IPS-11a (cell line): ENCODE measurements at regions not wholly inside any gene's neighbourhood (a gene's known extent, or its start where the extent isn't known, plus 50 kb on each side); places are given as distances from the start of the nearest gene placed in this dataset.

Source experiments
- H3K4me3 ChIP-seq: one replicate; pipeline ENCODE4 v1.5.1; 2013; ENCODE audit warnings: low read depth, low read length, control low read depth

- H3K4me3 ChIP-seq, result no peak overlapping the region
Observed at GRCh38 chr12:59927032-59927431, 331.2 kb downstream of the SLC16A7 start.

- no peak overlapping the region for H3K4me3 ChIP-seq
Observed at GRCh38 chr12:59928416-59928815, 332.6 kb downstream of the SLC16A7 start.

GRCh38 chr12:59929110-59929509 lies 333.3 kb downstream of the SLC16A7 start:
- no peak overlapping the region for H3K4me3 ChIP-seq

GRCh38 chr12:59934486-59934885 lies 338.7 kb downstream of the SLC16A7 start:
- no peak overlapping the region for H3K4me3 ChIP-seq

- H3K4me3 ChIP-seq, result no peak overlapping the region
Observed at GRCh38 chr12:59936534-59936933, 340.7 kb downstream of the SLC16A7 start.

- H3K4me3 ChIP-seq, result no peak overlapping the region
Observed at GRCh38 chr12:59937148-59937547, 341.3 kb downstream of the SLC16A7 start.

GRCh38 chr12:59938190-59938962 lies 342.5 kb downstream of the SLC16A7 start:
- no peak overlapping the region for H3K4me3 ChIP-seq

- no peak overlapping the region for H3K4me3 ChIP-seq
Observed at GRCh38 chr12:59940631-59941342, 345.0 kb downstream of the SLC16A7 start.

GRCh38 chr12:59941461-59941860 lies 345.6 kb downstream of the SLC16A7 start:
- no peak overlapping the region for H3K4me3 ChIP-seq

- no peak overlapping the region for H3K4me3 ChIP-seq
Observed at GRCh38 chr12:59944177-59944576, 348.3 kb downstream of the SLC16A7 start.

GRCh38 chr12:59946635-59947034 lies 350.8 kb downstream of the SLC16A7 start:
- H3K4me3 ChIP-seq, result no peak overlapping the region

GRCh38 chr12:59963546-59963945 lies 367.7 kb downstream of the SLC16A7 start:
- no peak overlapping the region for H3K4me3 ChIP-seq

GRCh38 chr12:59972905-59973304 lies 377.1 kb downstream of the SLC16A7 start:
- no peak overlapping the region for H3K4me3 ChIP-seq

- no peak overlapping the region for H3K4me3 ChIP-seq
Observed at GRCh38 chr12:59973515-59973914, 377.7 kb downstream of the SLC16A7 start.

GRCh38 chr12:59977779-59978178 lies 381.9 kb downstream of the SLC16A7 start:
- no peak overlapping the region for H3K4me3 ChIP-seq

- H3K4me3 ChIP-seq, result no peak overlapping the region
Observed at GRCh38 chr12:59980476-59980875, 384.6 kb downstream of the SLC16A7 start.

GRCh38 chr12:59999291-59999690 lies 403.5 kb downstream of the SLC16A7 start:
- H3K4me3 ChIP-seq, result no peak overlapping the region

- no peak overlapping the region for H3K4me3 ChIP-seq
Observed at GRCh38 chr12:60010486-60010885, 414.7 kb downstream of the SLC16A7 start.

- no peak overlapping the region for H3K4me3 ChIP-seq
Observed at GRCh38 chr12:60012659-60013058, 416.8 kb downstream of the SLC16A7 start.

GRCh38 chr12:60014436-60014835 lies 418.6 kb downstream of the SLC16A7 start:
- no peak overlapping the region for H3K4me3 ChIP-seq

- H3K4me3 ChIP-seq, result no peak overlapping the region
Observed at GRCh38 chr12:60020068-60020467, 424.2 kb downstream of the SLC16A7 start.

- no peak overlapping the region for H3K4me3 ChIP-seq
Observed at GRCh38 chr12:60021235-60021634, 425.4 kb downstream of the SLC16A7 start.
